PC-3 (cell line): ENCODE measurements at regions not wholly inside any gene's neighbourhood (a gene's known extent, or its start where the extent isn't known, plus 50 kb on each side); places are given as distances from the start of the nearest gene placed in this dataset.

Source experiments
- ATAC-seq: fragments of 200-7000 bp; cut with Tn5 transposase; 2 replicates; pipeline ENCODE4 v1.9.1; 2020; ENCODE audit warnings: mild to moderate bottlenecking, moderate library complexity
- BruUV-seq: library from RNA; stranded (reverse); fragments of 400-500 nt; replicated peaks from 2 replicates; lab custom pipeline; 2021; lab: Mats Ljungman, UMichigan
- CTCF ChIA-PET: fragments of 300-600 bp; sonication (Branson Sonifier 250); formaldehyde crosslinking; loops from one replicate; lab custom pipeline; 2022; ENCODE audit warnings: antibody characterized with exemption; lab: Charles Lee
- POLR2A ChIA-PET: fragments of 300-600 bp; sonication (Branson Sonifier 250); formaldehyde crosslinking; loops from one replicate; lab custom pipeline; 2022; ENCODE audit warnings: antibody characterized with exemption; ENCODE audit not compliant: unreplicated experiment; lab: Charles Lee
- DNase-seq: peaks from one replicate; pipeline ENCODE4 v3.0.0-alpha.2; 2015
- H2AFZ ChIP-seq: fragments of 300-600 bp; sonication (generic); 2 replicates; pipeline ENCODE4 v1.6.0; 2016; ENCODE audit warnings: antibody characterized with exemption, low read length
- H3F3A ChIP-seq: fragments of 300-600 bp; sonication (generic); one replicate; pipeline ENCODE4 v1.6.0; 2017; ENCODE audit warnings: antibody characterized with exemption, low read length, control low read depth, mild to moderate bottlenecking; ENCODE audit not compliant: unreplicated experiment
- H3K27ac ChIP-seq: fragments of 300-600 bp; sonication (generic); 2 replicates; pipeline ENCODE4 v1.5.1; 2016; ENCODE audit warnings: mild to moderate bottlenecking, low read length
- H3K27me3 ChIP-seq: fragments of 300-600 bp; sonication (generic); 2 replicates; pipeline ENCODE4 v1.6.1; 2016; ENCODE audit warnings: low read length, mixed read lengths
- H3K36me3 ChIP-seq: fragments of 300-600 bp; sonication (generic); 2 replicates; pipeline ENCODE4 v1.6.1; 2016; ENCODE audit warnings: low read depth, mixed run types, low read length, mixed read lengths
- H3K4me1 ChIP-seq: fragments of 300-600 bp; sonication (generic); 2 replicates; pipeline ENCODE4 v1.5.1; 2016; ENCODE audit warnings: low read length; ENCODE audit not compliant: insufficient read depth
- H3K4me2 ChIP-seq: fragments of 300-600 bp; sonication (generic); 2 replicates; pipeline ENCODE4 v1.6.0; 2016; ENCODE audit warnings: low read length
- H3K4me3 ChIP-seq: fragments of 300-600 bp; sonication (generic); 2 replicates; pipeline ENCODE4 v1.5.1; 2016; ENCODE audit warnings: mild to moderate bottlenecking, low read length, mixed read lengths
- H3K79me2 ChIP-seq: fragments of 300-600 bp; sonication (generic); 2 replicates; pipeline ENCODE4 v1.6.1; 2017; ENCODE audit warnings: low read length, mixed read lengths
- H3K9ac ChIP-seq: fragments of 300-600 bp; sonication (generic); 2 replicates; pipeline ENCODE4 v1.6.0; 2016; ENCODE audit warnings: mild to moderate bottlenecking, low read length
- H3K9me2 ChIP-seq: fragments of 300-600 bp; sonication (generic); replicated peaks from 2 replicates; pipeline ENCODE4 v1.6.1; 2016; ENCODE audit warnings: mixed run types, low read length, mixed read lengths
- H3K9me3 ChIP-seq: fragments of 300-600 bp; sonication (generic); 2 replicates; pipeline ENCODE4 v1.6.1; 2016; ENCODE audit warnings: low read length, mixed read lengths
- H4K20me1 ChIP-seq: fragments of 300-600 bp; sonication (generic); 2 replicates; pipeline ENCODE4 v1.6.1; 2016; ENCODE audit warnings: low read length, mixed read lengths
- EZH2 ChIP-seq: fragments of 300-600 bp; sonication (generic); IDR thresholded peaks from one replicate; pipeline ENCODE4 v1.6.1; 2017; ENCODE audit warnings: antibody characterized with exemption, mild to moderate bottlenecking, low read length; ENCODE audit not compliant: unreplicated experiment
- EZH2phosphoT487 ChIP-seq: fragments of 300-600 bp; sonication (generic); IDR thresholded peaks from 2 replicates; pipeline ENCODE4 v1.6.1; 2018; ENCODE audit warnings: mild to moderate bottlenecking, antibody characterized with exemption, low read length, borderline replicate concordance
- intact Hi-C: fragments of 100-400 bp; cut with micrococcal nuclease; formaldehyde crosslinking; loops from 2 replicates; pipeline ENCODE4 v1.9.0; 2023
- TF ChIP-seq, protein P1 (sequence below): fragments of 300-600 bp; sonication (generic); conservative IDR thresholded peaks from 2 replicates; pipeline ENCODE4 v1.5.1; 2017; ENCODE audit warnings: antibody characterized with exemption, low read depth, mild to moderate bottlenecking, low read length

DNA sequence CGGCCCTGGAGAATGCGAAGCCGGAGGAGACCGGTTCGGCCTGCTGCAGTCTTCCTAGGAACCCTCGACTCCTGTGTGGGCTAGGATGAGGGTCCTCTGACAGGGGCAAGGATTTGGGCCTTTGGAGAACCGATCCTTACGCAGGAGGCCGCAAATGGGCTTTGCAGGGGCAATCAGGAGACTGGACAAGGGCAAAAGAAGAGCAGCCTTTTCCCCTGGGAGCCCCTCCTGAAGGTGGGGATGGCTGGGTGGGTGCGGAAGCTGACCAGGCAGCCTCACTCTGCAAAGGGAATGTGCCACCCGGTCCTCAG, 111.7 kb downstream of the NAV1 start:
- no peaks in the 10 kb centered on the region for H4K20me1 ChIP-seq
- peak overlapping the region; percentile 90 for H3K4me2 ChIP-seq
- H3K9me3 ChIP-seq = no peaks in the 10 kb centered on the region
- no peaks in the 10 kb centered on the region for H3K79me2 ChIP-seq
- no peaks in the 10 kb centered on the region for H3K27me3 ChIP-seq
- H2AFZ ChIP-seq = peak overlapping the region; percentile 88; the same call in 1 of the 2 replicates
- H3K4me1 ChIP-seq = peaks cover 17% of the 10 kb centered on the region; the same call in 1 of the 2 replicates
- intact Hi-C loops = loop anchor here (2.0 kb wide), 1 partner anchor 46 kb away; no protein-coding TSS in a partner anchor
- CTCF ChIA-PET = no interaction called here
- no peaks in the 10 kb centered on the region for H3K9me2 ChIP-seq
- TF ChIP-seq EZH2 (no peak), EZH2phosphoT487 (no peak)
- TF ChIP-seq, protein P1, sequence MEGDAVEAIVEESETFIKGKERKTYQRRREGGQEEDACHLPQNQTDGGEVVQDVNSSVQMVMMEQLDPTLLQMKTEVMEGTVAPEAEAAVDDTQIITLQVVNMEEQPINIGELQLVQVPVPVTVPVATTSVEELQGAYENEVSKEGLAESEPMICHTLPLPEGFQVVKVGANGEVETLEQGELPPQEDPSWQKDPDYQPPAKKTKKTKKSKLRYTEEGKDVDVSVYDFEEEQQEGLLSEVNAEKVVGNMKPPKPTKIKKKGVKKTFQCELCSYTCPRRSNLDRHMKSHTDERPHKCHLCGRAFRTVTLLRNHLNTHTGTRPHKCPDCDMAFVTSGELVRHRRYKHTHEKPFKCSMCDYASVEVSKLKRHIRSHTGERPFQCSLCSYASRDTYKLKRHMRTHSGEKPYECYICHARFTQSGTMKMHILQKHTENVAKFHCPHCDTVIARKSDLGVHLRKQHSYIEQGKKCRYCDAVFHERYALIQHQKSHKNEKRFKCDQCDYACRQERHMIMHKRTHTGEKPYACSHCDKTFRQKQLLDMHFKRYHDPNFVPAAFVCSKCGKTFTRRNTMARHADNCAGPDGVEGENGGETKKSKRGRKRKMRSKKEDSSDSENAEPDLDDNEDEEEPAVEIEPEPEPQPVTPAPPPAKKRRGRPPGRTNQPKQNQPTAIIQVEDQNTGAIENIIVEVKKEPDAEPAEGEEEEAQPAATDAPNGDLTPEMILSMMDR = no peak
- peak overlapping the region; percentile 71 for H3K4me3 ChIP-seq
- ATAC-seq (no peak), DNase-seq (no peak)
- POLR2A ChIA-PET = no interaction called here
- no TSS peak for BruUV-seq
- no peaks in the 10 kb centered on the region for H3K36me3 ChIP-seq
- H3F3A ChIP-seq = no peaks in the 10 kb centered on the region
- H3K9ac ChIP-seq = no peak overlapping the region
- no peak overlapping the region for H3K27ac ChIP-seq

DNA sequence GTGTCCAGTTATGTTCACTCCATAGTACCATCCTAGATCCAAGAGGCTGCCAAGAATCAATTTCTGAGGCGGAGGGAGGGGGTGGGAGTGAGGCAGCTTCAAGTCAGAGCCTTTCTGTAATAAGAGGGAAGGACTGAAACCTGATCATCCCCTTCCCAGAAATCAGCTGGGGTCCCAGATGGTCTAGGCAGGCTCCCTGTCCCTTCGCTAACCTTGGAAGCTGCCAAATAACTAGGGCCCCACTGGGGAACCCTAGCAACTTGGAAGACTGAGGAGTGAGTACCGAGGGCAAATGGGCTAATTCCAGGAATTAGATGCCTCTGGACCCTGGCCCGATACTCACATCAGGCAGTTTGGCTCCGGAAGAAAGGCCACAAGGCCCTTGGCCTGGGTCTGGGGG, 113.3 kb downstream of the NAV1 start:
- POLR2A ChIA-PET = no interaction called here

DNA sequence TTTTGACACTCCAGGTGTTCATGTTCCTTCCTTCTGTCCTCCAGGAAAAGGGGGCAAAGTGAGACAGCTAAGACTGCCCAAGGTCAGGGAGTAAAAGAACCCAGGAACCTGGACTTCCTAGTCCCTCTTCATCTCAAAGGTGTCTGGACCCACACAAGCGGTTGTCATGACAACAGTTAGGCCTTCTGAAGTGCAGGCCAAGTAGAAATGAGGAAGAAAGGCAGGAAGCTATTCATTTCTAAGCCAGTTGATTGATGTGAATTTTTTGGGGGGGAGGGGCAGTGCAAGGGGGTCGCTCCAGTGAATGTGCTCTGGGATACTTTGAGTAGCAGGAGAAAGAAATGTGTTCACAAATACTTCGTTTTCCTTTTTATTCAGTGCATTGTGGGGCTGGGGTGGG, 114.3 kb downstream of the NAV1 start:
- Histone ChIP-seq H3K79me2 (no peaks in the 10 kb centered on the region), H2AFZ (no peak overlapping the region), H3K36me3 (no peaks in the 10 kb centered on the region), H3F3A (no peaks in the 10 kb centered on the region), H3K9ac (no peak overlapping the region), H3K9me3 (no peaks in the 10 kb centered on the region), H3K4me3 (no peak overlapping the region), H3K9me2 (no peaks in the 10 kb centered on the region), H3K4me2 (no peak overlapping the region), H3K4me1 (peaks cover 17% of the 10 kb centered on the region; the same call in 1 of the 2 replicates), H3K27ac (no peak overlapping the region), H3K27me3 (no peaks in the 10 kb centered on the region), H4K20me1 (no peaks in the 10 kb centered on the region)
- BruUV-seq = no TSS peak
- ChIA-PET CTCF (no interaction called here), POLR2A (no interaction called here)
- DNase-seq (no peak), ATAC-seq (no peak)
- intact Hi-C loops = no loop called here
- TF ChIP-seq, protein P1 = no peak
- no peak for TF ChIP-seq EZH2phosphoT487
- TF ChIP-seq EZH2 = no peak

More for the DNA sequence above, 113.3 kb downstream of the NAV1 start:
- ATAC-seq = no peak
- Histone ChIP-seq H4K20me1 (no peaks in the 10 kb centered on the region), H2AFZ (no peak overlapping the region), H3K9me3 (no peaks in the 10 kb centered on the region), H3F3A (no peaks in the 10 kb centered on the region), H3K4me3 (no peak overlapping the region), H3K36me3 (no peaks in the 10 kb centered on the region), H3K79me2 (no peaks in the 10 kb centered on the region), H3K4me1 (peaks cover 17% of the 10 kb centered on the region; the same call in 1 of the 2 replicates), H3K9ac (no peak overlapping the region), H3K4me2 (no peak overlapping the region), H3K9me2 (no peaks in the 10 kb centered on the region), H3K27me3 (no peaks in the 10 kb centered on the region), H3K27ac (no peak overlapping the region)
- CTCF ChIA-PET = no interaction called here
- TF ChIP-seq, protein P1 = no peak
- TF ChIP-seq EZH2 (no peak), EZH2phosphoT487 (no peak)
- intact Hi-C loops = no loop called here
- no TSS peak for BruUV-seq
- DNase-seq = no peak
